ENCODE measurements at regions not wholly inside any gene's neighbourhood (a gene's known extent, or its start where the extent isn't known, plus 50 kb on each side); places are given as distances from the start of the nearest gene placed in this dataset.
"Not testable (repeated sequence)": the region's sequence is repeated elsewhere in the genome, so short reads cannot be mapped to it uniquely, and the experiment has no call there.

GRCh38 chr1:80293818-80294217, 1287.3 kb upstream of the ADGRL4 start:
- TF ChIP-seq CTCF (IDR thresholded peaks at IDR 0.05; ENCODE audit: insufficient read depth, low read length, poor library complexity, severe bottlenecking), result no peak
- Histone ChIP-seq H3K27me3 (replicated peaks; ENCODE audit: control insufficient read depth, insufficient read depth, low read length) (no peaks in the 10 kb centered on the region), H3K4me3 (replicated peaks; ENCODE audit: low read depth, low read length) (no peak overlapping the region), H3K36me3 (ENCODE audit: control insufficient read depth, insufficient read depth, low read length) (no peaks in the 10 kb centered on the region)
- no peak for DNase-seq (ENCODE audit: extremely low read depth, insufficient read length)

GRCh38 chr1:80288750-80289149, 1282.2 kb upstream of the ADGRL4 start:
- not testable (repeated sequence) for DNase-seq (ENCODE audit: extremely low read depth, insufficient read length); H3K4me3 ChIP-seq (replicated peaks; ENCODE audit: low read depth, low read length); H3K27me3 ChIP-seq (replicated peaks; ENCODE audit: control insufficient read depth, insufficient read depth, low read length); H3K36me3 ChIP-seq (ENCODE audit: control insufficient read depth, insufficient read depth, low read length)

- no peak overlapping the region for H3K4me3 ChIP-seq (replicated peaks; ENCODE audit: low read depth, low read length)
- no peaks in the 10 kb centered on the region for H3K36me3 ChIP-seq (ENCODE audit: control insufficient read depth, insufficient read depth, low read length)
- no peak for TF ChIP-seq CTCF (IDR thresholded peaks at IDR 0.05; ENCODE audit: insufficient read depth, low read length, poor library complexity, severe bottlenecking)
- DNase-seq (ENCODE audit: extremely low read depth, insufficient read length), result no peak
- no peaks in the 10 kb centered on the region for H3K27me3 ChIP-seq (replicated peaks; ENCODE audit: control insufficient read depth, insufficient read depth, low read length)
These were observed 1276.0 kb upstream of the ADGRL4 start for GRCh38 chr1:80282536-80282935.

- Histone ChIP-seq H3K4me3 (replicated peaks; ENCODE audit: low read depth, low read length) (no peak overlapping the region), H3K36me3 (ENCODE audit: control insufficient read depth, insufficient read depth, low read length) (no peaks in the 10 kb centered on the region), H3K27me3 (replicated peaks; ENCODE audit: control insufficient read depth, insufficient read depth, low read length) (no peaks in the 10 kb centered on the region)
- DNase-seq (ENCODE audit: extremely low read depth, insufficient read length), result no peak
- TF ChIP-seq CTCF (IDR thresholded peaks at IDR 0.05; ENCODE audit: insufficient read depth, low read length, poor library complexity, severe bottlenecking), result no peak
These were observed 1272.4 kb upstream of the ADGRL4 start for GRCh38 chr1:80278936-80279335.

- H3K4me3 ChIP-seq (replicated peaks; ENCODE audit: low read depth, low read length), result no peak overlapping the region
These were observed 1267.7 kb upstream of the ADGRL4 start for GRCh38 chr1:80274256-80274655.

GRCh38 chr1:80272495-80272894, 1266.0 kb upstream of the ADGRL4 start:
- no peak for DNase-seq (ENCODE audit: extremely low read depth, insufficient read length)
- Histone ChIP-seq H3K4me3 (replicated peaks; ENCODE audit: low read depth, low read length) (no peak overlapping the region), H3K36me3 (ENCODE audit: control insufficient read depth, insufficient read depth, low read length) (no peaks in the 10 kb centered on the region), H3K27me3 (replicated peaks; ENCODE audit: control insufficient read depth, insufficient read depth, low read length) (no peaks in the 10 kb centered on the region)
- TF ChIP-seq CTCF (IDR thresholded peaks at IDR 0.05; ENCODE audit: insufficient read depth, low read length, poor library complexity, severe bottlenecking), result no peak

More at GRCh38 chr1:80274256-80274655, 1267.7 kb upstream of the ADGRL4 start:
- Histone ChIP-seq H3K36me3 (ENCODE audit: control insufficient read depth, insufficient read depth, low read length) (no peaks in the 10 kb centered on the region), H3K27me3 (replicated peaks; ENCODE audit: control insufficient read depth, insufficient read depth, low read length) (no peaks in the 10 kb centered on the region)
- no peak for DNase-seq (ENCODE audit: extremely low read depth, insufficient read length)
- no peak for TF ChIP-seq CTCF (IDR thresholded peaks at IDR 0.05; ENCODE audit: insufficient read depth, low read length, poor library complexity, severe bottlenecking)

Measured in GM06990 (cell line).